Mammary epithelial cell (primary cell): ENCODE measurements at regions not wholly inside any gene's neighbourhood (a gene's known extent, or its start where the extent isn't known, plus 50 kb on each side); places are given as distances from the start of the nearest gene placed in this dataset.

Experiments
- EZH2 ChIP-seq: IDR thresholded peaks from 2 replicates; pipeline ENCODE4 v1.6.1; 2012; ENCODE audit warnings: low read length, inconsistent platforms, borderline replicate concordance
- TF ChIP-seq, protein P1 (sequence below), 2 donors: IDR thresholded peaks in 1 of 2; conservative IDR thresholded peaks in 1 of 2; 2 replicates each; pipeline ENCODE4 v1.5.1; 2011 to 2012; ENCODE audit warnings: inconsistent platforms in 2 of 2, low read length in 2 of 2, mild to moderate bottlenecking in 2 of 2, control low read depth in 1 of 2, low read depth in 1 of 2; ENCODE audit not compliant: insufficient read depth in 1 of 2; ENCODE audit errors: extremely low read depth in 1 of 2

DNA sequence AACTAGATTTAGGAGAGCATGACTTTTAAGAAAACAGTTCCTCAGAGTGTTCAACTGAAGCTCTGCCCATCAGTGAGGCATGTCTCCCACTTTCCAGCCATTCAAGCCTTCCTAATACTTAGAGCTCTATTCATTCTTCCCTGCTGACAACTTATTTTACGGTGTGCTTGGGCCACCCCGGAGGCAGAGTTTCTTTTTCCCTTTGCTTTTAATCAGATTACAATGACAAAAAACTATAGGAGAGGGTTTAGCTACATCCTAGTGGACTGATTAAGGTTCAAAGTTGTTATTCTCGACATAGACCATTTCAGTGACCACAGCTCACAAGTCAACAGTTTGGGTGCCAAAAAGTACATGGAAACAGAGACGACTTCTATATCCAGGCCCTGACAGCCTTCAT, 167.8 kb upstream of the TRIB2 start:
- TF ChIP-seq, protein P1, sequence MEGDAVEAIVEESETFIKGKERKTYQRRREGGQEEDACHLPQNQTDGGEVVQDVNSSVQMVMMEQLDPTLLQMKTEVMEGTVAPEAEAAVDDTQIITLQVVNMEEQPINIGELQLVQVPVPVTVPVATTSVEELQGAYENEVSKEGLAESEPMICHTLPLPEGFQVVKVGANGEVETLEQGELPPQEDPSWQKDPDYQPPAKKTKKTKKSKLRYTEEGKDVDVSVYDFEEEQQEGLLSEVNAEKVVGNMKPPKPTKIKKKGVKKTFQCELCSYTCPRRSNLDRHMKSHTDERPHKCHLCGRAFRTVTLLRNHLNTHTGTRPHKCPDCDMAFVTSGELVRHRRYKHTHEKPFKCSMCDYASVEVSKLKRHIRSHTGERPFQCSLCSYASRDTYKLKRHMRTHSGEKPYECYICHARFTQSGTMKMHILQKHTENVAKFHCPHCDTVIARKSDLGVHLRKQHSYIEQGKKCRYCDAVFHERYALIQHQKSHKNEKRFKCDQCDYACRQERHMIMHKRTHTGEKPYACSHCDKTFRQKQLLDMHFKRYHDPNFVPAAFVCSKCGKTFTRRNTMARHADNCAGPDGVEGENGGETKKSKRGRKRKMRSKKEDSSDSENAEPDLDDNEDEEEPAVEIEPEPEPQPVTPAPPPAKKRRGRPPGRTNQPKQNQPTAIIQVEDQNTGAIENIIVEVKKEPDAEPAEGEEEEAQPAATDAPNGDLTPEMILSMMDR (conservative IDR thresholded peaks at IDR 0.05 in 1 of 2, IDR thresholded peaks at IDR 0.05 in 1 of 2; ENCODE audit: extremely low read depth in 1 of 2, insufficient read depth in 1 of 2, low read depth in 1 of 2, low read length in 2 of 2): no peak
- no peak for TF ChIP-seq EZH2
